ENCODE measurements at regions not wholly inside any gene's neighbourhood (a gene's known extent, or its start where the extent isn't known, plus 50 kb on each side); places are given as distances from the start of the nearest gene placed in this dataset.

DNA sequence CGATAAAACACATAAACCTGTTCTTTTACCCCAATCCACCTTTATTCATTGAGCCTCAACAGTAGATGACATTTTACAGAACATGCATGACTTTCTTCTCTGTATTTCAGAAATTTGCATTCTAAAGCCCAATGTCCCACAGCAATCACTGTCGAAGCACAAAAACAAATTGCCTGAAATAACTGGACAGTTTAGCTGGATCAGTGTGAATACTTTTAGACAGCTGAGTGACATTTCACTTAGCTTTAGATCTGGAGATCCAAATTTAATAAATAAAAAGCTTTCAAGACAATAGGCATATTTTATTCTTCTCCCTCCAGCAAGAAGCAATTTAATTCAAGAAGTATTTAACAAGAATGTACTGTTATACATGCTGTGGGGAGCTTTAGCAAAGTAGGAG lies 109.1 kb upstream of the FSCB start:
- H3K9me3 ChIP-seq = no peaks in the 10 kb centered on the region
- H3K4me1 ChIP-seq = no peaks in the 10 kb centered on the region
- H3K4me3 ChIP-seq = no peak overlapping the region
- no peaks in the 10 kb centered on the region for H3K27me3 ChIP-seq
- H3K27ac ChIP-seq = no peak overlapping the region
- DNase-seq (ENCODE audit: low spot score in 2 of 2) = no peak
- TF ChIP-seq, protein P1, sequence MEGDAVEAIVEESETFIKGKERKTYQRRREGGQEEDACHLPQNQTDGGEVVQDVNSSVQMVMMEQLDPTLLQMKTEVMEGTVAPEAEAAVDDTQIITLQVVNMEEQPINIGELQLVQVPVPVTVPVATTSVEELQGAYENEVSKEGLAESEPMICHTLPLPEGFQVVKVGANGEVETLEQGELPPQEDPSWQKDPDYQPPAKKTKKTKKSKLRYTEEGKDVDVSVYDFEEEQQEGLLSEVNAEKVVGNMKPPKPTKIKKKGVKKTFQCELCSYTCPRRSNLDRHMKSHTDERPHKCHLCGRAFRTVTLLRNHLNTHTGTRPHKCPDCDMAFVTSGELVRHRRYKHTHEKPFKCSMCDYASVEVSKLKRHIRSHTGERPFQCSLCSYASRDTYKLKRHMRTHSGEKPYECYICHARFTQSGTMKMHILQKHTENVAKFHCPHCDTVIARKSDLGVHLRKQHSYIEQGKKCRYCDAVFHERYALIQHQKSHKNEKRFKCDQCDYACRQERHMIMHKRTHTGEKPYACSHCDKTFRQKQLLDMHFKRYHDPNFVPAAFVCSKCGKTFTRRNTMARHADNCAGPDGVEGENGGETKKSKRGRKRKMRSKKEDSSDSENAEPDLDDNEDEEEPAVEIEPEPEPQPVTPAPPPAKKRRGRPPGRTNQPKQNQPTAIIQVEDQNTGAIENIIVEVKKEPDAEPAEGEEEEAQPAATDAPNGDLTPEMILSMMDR (IDR thresholded peaks at IDR 0.05) = no peak
- intact Hi-C loops (cut with DNase I) = no loop called here
- H3K36me3 ChIP-seq = no peaks in the 10 kb centered on the region

DNA sequence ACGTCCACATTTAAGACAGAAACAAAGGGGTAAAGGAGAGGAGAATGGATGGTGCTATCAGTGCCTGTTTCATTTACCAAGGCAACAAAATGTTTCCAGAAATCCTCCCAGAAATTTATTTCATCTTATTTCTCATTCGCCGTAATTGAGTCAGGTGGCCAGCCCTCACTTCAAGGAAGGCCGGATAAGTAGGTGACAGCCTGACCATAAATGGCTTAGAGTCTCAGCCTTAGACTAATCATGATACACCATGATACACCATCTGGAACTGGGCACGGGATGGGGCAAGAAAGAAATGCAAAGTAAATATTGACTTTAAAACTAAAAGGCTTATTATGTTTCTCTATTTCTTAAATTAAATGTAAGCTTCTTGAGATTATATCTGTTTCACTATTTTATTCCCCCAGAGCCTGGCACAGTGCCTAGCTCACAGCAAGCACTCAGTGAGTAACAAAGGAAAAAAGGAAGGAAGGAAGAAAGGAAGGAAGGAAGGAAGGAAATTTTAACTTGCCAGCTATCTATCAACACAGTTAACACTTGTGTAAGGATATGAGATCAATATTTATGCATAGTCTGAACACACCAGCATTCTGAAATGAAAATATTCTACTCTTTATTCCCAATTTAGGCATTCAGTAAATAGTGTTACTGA lies 106.1 kb upstream of the FSCB start:
- Histone ChIP-seq H3K27me3 (no peaks in the 10 kb centered on the region), H3K27ac (no peak overlapping the region), H3K36me3 (no peaks in the 10 kb centered on the region), H3K9me3 (no peaks in the 10 kb centered on the region), H3K4me3 (no peak overlapping the region), H3K4me1 (no peaks in the 10 kb centered on the region)
- TF ChIP-seq, protein P1 (IDR thresholded peaks at IDR 0.05) = no peak
- DNase-seq (ENCODE audit: low spot score in 2 of 2) = no peak
- intact Hi-C loops (cut with DNase I) = no loop called here

DNA sequence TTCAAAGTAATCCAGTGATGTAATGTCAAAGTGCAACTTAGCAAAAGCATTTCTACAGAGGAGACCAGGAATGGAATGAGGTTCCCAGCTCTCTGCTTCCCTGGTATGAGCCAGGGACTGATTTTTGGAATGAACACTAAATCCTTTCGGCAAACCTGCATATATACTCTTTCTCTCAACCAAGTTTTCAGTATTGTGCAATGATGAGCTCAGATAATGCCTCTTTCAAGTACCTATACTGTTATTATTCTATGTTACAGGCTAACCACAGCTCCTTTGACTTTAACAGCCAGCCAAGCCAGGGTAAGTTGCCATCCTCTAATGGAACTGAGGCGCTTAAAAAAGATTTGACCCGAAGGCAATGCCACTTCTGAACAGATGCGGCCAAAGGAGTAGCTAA lies 104.9 kb upstream of the FSCB start:
- H3K4me1 ChIP-seq = no peaks in the 10 kb centered on the region
- intact Hi-C loops (cut with DNase I) = no loop called here

DNA sequence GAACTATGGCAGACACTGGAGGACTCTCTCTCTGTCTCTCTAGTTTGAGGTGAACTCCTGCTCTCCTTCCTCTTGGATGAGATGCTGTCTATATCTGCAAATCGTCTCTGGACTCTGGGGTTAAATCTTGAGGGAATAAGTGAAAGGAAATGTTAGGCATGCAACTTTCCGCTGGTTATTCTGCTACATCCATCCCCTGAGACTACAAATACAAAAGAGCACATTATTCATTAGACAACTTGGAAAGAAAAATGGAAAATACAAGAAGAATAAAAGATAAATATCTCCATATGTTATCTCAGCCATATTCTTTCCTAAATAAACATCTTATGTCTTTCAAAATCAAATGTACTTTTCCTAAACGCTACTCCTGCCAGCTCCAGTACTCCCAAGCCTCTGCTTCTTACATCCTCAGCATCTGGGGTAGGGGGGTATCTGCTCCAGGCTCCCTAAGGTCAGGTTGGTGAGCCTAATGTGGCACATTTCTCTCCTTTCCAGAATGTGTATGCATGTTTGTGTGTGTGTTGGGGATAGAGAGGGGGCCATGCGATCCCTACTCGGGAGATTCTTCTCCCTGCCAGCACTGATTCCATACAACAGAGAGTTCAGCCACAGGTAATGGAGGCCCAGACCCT lies 102.9 kb upstream of the FSCB start:
- Histone ChIP-seq H3K36me3 (no peaks in the 10 kb centered on the region), H3K27ac (no peak overlapping the region), H3K27me3 (no peaks in the 10 kb centered on the region), H3K4me3 (no peak overlapping the region), H3K9me3 (no peaks in the 10 kb centered on the region), H3K4me1 (no peaks in the 10 kb centered on the region)
- no peak for DNase-seq (ENCODE audit: low spot score in 2 of 2)
- intact Hi-C loops (cut with DNase I) = no loop called here
- TF ChIP-seq, protein P1 (IDR thresholded peaks at IDR 0.05) = no peak

More for the DNA sequence above, 104.9 kb upstream of the FSCB start:
- Histone ChIP-seq H3K27me3 (no peaks in the 10 kb centered on the region), H3K4me3 (no peak overlapping the region), H3K36me3 (no peaks in the 10 kb centered on the region), H3K27ac (no peak overlapping the region), H3K9me3 (no peaks in the 10 kb centered on the region)
- TF ChIP-seq, protein P1 (IDR thresholded peaks at IDR 0.05) = no peak
- DNase-seq (ENCODE audit: low spot score in 2 of 2) = no peak

DNA sequence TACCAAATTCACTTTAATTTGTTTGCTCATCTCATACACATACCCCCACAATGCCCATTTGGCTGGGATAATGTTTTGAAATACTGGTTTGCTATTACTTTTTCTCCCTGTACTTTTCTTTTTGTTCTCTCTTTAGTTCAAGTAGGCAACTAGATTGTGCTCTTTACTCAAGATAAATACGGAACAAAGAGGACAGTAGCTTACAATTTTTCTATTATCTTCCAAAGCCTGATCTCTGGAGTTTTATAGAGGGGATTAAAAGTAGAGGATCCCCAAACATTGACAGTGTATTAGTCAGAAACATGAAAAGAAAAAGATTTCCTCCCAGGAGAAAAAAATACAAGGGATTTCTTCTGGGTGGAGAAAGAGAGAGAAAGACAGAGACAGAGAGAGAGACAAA lies 102.1 kb upstream of the FSCB start:
- Histone ChIP-seq H3K9me3 (no peaks in the 10 kb centered on the region), H3K4me1 (no peaks in the 10 kb centered on the region), H3K4me3 (no peak overlapping the region), H3K27ac (no peak overlapping the region), H3K36me3 (no peaks in the 10 kb centered on the region), H3K27me3 (no peaks in the 10 kb centered on the region)
- intact Hi-C loops (cut with DNase I) = no loop called here
- TF ChIP-seq, protein P1 (IDR thresholded peaks at IDR 0.05) = no peak
- DNase-seq (ENCODE audit: low spot score in 2 of 2) = no peak
